Panc1 (cell line): ENCODE measurements at regions not wholly inside any gene's neighbourhood (a gene's known extent, or its start where the extent isn't known, plus 50 kb on each side); places are given as distances from the start of the nearest gene placed in this dataset.

Source experiments
- CTCF ChIP-seq: fragments of 450-650 bp; IDR thresholded peaks from 2 replicates; pipeline ENCODE4 v1.5.1; 2017; ENCODE audit warnings: mild to moderate bottlenecking
- POLR2AphosphoS5 ChIP-seq: IDR thresholded peaks from 2 replicates; pipeline ENCODE4 v1.6.1; 2012; ENCODE audit warnings: mild to moderate bottlenecking, low read depth, low read length, moderate library complexity
- REST ChIP-seq, 2 experiments: IDR thresholded peaks; 2 replicates each; pipeline ENCODE4 v1.6.1; 2011 to 2012; ENCODE audit warnings: low read depth in 2 of 2, control low read depth in 1 of 2, low read length in 1 of 2, mild to moderate bottlenecking in 1 of 2, moderate library complexity in 1 of 2; ENCODE audit not compliant: insufficient read depth in 1 of 2
- SIN3A ChIP-seq: IDR thresholded peaks from 2 replicates; pipeline ENCODE4 v1.6.1; 2012; ENCODE audit warnings: low read depth, mild to moderate bottlenecking, low read length, moderate library complexity, borderline replicate concordance; ENCODE audit not compliant: insufficient read depth
- TCF7L2 ChIP-seq: IDR thresholded peaks from 2 replicates; pipeline ENCODE4 v1.6.1; 2011; ENCODE audit warnings: mild to moderate bottlenecking, low read depth, low read length, inconsistent platforms

- no peak for TF ChIP-seq REST (IDR thresholded peaks at IDR 0.05; ENCODE audit: insufficient read depth in 1 of 2, low read depth in 2 of 2, low read length in 1 of 2)
- TF ChIP-seq CTCF = no peak
- no peak for TF ChIP-seq TCF7L2
- no peak for TF ChIP-seq POLR2AphosphoS5
- TF ChIP-seq SIN3A = no peak
Measured at GRCh38 chr15:95655089-95655607, 675.4 kb upstream of the NR2F2 start.
